ENCODE measurements at regions not wholly inside any gene's neighbourhood (a gene's known extent, or its start where the extent isn't known, plus 50 kb on each side); places are given as distances from the start of the nearest gene placed in this dataset.

DNA sequence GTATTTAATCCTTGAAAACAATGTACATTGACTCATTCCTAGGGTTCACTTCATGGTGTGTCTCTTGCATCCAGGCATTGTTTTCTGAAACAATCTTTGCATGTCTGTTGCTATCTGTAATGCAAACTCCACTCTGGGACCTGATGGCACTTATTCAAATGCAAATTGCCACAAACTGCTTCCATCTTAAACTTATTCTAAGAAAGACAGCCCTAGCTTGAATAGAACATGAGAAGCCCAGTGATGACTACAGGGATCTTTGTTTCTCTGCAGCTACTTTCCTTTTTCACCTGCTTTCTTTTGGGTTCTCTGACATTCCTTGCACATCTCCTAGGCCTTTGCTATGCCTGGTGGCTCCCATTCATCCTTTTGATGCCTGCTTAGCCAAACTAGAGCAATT, 827.0 kb downstream of the CDY2B start:
- no peaks in the 10 kb centered on the region for H3K36me3 ChIP-seq (replicated peaks in 1 of 2; ENCODE audit: insufficient read depth in 1 of 2, low read depth in 2 of 2)
- no peak for DNase-seq
- no peak for ATAC-seq
- H3K27me3 ChIP-seq = no peaks in the 10 kb centered on the region
- intact Hi-C loops (cut with DNase I) = no loop called here
- no peaks in the 10 kb centered on the region for H3K9me3 ChIP-seq
- no peaks in the 10 kb centered on the region for H3K4me1 ChIP-seq
- H3K4me3 ChIP-seq = no peak overlapping the region
- no peak overlapping the region for H3K27ac ChIP-seq
- no peak for TF ChIP-seq POLR2A (IDR thresholded peaks at IDR 0.05)
- TF ChIP-seq, protein P1, sequence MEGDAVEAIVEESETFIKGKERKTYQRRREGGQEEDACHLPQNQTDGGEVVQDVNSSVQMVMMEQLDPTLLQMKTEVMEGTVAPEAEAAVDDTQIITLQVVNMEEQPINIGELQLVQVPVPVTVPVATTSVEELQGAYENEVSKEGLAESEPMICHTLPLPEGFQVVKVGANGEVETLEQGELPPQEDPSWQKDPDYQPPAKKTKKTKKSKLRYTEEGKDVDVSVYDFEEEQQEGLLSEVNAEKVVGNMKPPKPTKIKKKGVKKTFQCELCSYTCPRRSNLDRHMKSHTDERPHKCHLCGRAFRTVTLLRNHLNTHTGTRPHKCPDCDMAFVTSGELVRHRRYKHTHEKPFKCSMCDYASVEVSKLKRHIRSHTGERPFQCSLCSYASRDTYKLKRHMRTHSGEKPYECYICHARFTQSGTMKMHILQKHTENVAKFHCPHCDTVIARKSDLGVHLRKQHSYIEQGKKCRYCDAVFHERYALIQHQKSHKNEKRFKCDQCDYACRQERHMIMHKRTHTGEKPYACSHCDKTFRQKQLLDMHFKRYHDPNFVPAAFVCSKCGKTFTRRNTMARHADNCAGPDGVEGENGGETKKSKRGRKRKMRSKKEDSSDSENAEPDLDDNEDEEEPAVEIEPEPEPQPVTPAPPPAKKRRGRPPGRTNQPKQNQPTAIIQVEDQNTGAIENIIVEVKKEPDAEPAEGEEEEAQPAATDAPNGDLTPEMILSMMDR (IDR thresholded peaks at IDR 0.05) = no peak

DNA sequence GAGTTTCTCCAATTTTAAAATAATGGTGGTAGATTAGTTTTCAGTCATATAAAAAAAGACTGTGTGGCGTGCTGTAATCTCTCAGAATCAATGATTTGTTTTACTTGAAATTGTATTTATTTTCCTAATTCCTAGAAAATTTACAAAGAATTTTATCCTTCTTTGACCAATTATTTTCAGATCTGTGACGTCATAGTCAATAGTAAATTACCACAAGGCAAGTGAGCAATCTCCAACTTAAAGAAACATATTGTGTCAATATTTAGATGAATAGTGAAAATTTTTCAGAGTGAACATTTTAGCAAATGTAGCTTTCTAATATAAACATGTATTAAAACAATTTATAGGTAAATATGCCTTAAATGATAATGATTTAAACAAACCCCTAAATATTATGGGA, 829.6 kb downstream of the CDY2B start:
- no peaks in the 10 kb centered on the region for H3K27me3 ChIP-seq
- H3K4me3 ChIP-seq = no peak overlapping the region
- H3K4me1 ChIP-seq = no peaks in the 10 kb centered on the region
- WGBS, 2 donors = 41 to 54% methylated on average over 2 of the region's 2 CpGs
- no peak for ATAC-seq
- H3K36me3 ChIP-seq (replicated peaks in 1 of 2; ENCODE audit: insufficient read depth in 1 of 2, low read depth in 2 of 2) = no peaks in the 10 kb centered on the region
- intact Hi-C loops (cut with DNase I) = no loop called here
- no peak for DNase-seq
- no peaks in the 10 kb centered on the region for H3K9me3 ChIP-seq
- TF ChIP-seq, protein P1 (IDR thresholded peaks at IDR 0.05) = no peak
- no peak for TF ChIP-seq POLR2A (IDR thresholded peaks at IDR 0.05)
- no peak overlapping the region for H3K27ac ChIP-seq

DNA sequence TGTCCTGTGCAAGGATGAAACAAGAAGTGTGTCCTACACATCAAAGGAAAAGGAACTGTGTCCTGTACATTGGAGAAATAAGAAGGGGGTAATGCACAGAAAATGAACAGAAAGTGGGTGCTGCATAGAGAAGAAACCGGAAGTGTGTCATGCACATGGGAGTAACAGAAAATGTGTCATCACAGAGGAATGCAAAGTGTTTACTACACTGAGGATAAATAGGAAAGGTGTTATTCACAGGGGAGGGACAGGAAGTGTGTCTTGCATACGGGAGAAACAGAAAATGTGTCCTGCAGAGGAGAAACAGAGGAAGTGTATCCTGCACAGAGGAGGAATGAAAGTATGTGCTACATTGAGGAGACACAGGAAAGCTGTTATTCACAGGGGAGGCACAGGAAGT, 834.9 kb downstream of the CDY2B start:
- 47 to 52% methylated on average over 2 of the region's 2 CpGs for WGBS, 2 donors
- no peak for DNase-seq
- intact Hi-C loops (cut with DNase I) = no loop called here
- H3K9me3 ChIP-seq = no peaks in the 10 kb centered on the region
- no peaks in the 10 kb centered on the region for H3K36me3 ChIP-seq (replicated peaks in 1 of 2; ENCODE audit: insufficient read depth in 1 of 2, low read depth in 2 of 2)
- H3K27ac ChIP-seq = no peak overlapping the region
- H3K4me3 ChIP-seq = no peak overlapping the region
- no peak for ATAC-seq
- no peaks in the 10 kb centered on the region for H3K27me3 ChIP-seq
- no peaks in the 10 kb centered on the region for H3K4me1 ChIP-seq
- TF ChIP-seq POLR2A (IDR thresholded peaks at IDR 0.05) = no peak
- TF ChIP-seq, protein P1 (IDR thresholded peaks at IDR 0.05) = no peak

DNA sequence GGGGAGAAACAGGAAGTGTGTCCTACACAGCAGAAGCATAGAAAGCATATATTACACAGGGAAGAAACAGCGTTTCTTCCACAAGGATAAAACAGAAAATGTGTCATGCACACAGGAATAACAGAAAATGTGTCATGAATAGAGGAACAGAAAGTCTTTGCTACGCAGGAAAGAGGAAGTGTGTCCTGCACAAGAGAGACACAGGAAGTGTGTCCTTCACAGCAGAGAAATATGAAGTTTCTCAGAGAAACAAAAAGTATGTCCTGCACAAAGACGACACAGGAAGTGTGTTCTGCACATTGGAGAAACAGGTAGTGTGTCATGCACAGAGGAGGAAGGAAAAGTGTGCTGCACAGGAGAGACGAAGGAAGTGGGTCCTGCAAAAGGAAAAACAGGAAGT, 835.3 kb downstream of the CDY2B start:
- 46 to 49% methylated on average over 4 of the region's 4 CpGs for WGBS, 2 donors
- H3K27ac ChIP-seq = no peak overlapping the region
- H3K4me1 ChIP-seq = no peaks in the 10 kb centered on the region
- H3K36me3 ChIP-seq (replicated peaks in 1 of 2; ENCODE audit: insufficient read depth in 1 of 2, low read depth in 2 of 2) = no peaks in the 10 kb centered on the region
- ATAC-seq = no peak
- TF ChIP-seq, protein P1 (IDR thresholded peaks at IDR 0.05) = no peak
- no peak for TF ChIP-seq POLR2A (IDR thresholded peaks at IDR 0.05)
- H3K4me3 ChIP-seq = no peak overlapping the region
- no peak for DNase-seq
- H3K9me3 ChIP-seq = no peaks in the 10 kb centered on the region
- intact Hi-C loops (cut with DNase I) = no loop called here
- H3K27me3 ChIP-seq = no peaks in the 10 kb centered on the region

DNA sequence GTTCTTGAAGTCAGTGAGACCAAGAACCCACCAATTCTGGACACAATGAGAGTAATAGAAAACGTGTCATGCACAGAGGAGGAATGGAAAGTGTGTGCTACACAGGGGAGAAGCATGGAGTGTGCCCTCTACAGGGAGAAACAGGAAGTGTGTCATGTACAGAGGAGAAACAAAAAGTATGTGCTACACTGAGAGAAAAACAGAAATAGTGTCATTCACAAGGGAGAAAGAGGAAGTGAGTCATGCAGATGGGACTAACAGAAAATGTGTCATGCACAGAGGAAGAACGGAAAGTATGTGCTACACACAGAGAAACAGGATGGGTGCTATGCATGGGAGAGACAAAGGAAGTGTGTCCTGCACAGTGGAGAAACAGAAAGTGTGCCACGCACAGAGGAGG, 835.7 kb downstream of the CDY2B start:
- DNase-seq = no peak
- no peaks in the 10 kb centered on the region for H3K4me1 ChIP-seq
- no peak overlapping the region for H3K27ac ChIP-seq
- TF ChIP-seq, protein P1 (IDR thresholded peaks at IDR 0.05) = no peak
- no peak for TF ChIP-seq POLR2A (IDR thresholded peaks at IDR 0.05)
- ATAC-seq = no peak
- no peaks in the 10 kb centered on the region for H3K9me3 ChIP-seq
- intact Hi-C loops (cut with DNase I) = no loop called here
- H3K4me3 ChIP-seq = no peak overlapping the region
- H3K27me3 ChIP-seq = no peaks in the 10 kb centered on the region
- H3K36me3 ChIP-seq (replicated peaks in 1 of 2; ENCODE audit: insufficient read depth in 1 of 2, low read depth in 2 of 2) = no peaks in the 10 kb centered on the region
- 24 to 27% methylated on average over 3 of the region's 3 CpGs for WGBS, 2 donors
